Ovary (tissue), 7 donors: ENCODE measurements at regions not wholly inside any gene's neighbourhood (a gene's known extent, or its start where the extent isn't known, plus 50 kb on each side); places are given as distances from the start of the nearest gene placed in this dataset.

Experiments
- DNase-seq, 5 donors: peaks; one replicate each; pipeline ENCODE4 v3.0.0-alpha.2; 2019 to 2020
- H3K27ac ChIP-seq, 2 donors: fragments of 200-600 bp; one replicate each; pipeline versions ENCODE4 v1.5.1 to v1.8.0; 2019 to 2022
- H3K27me3 ChIP-seq: fragments of 200-600 bp; one replicate; pipeline ENCODE4 v1.8.0; 2022
- H3K36me3 ChIP-seq: fragments of 200-600 bp; sonication (generic); one replicate; pipeline ENCODE4 v1.5.1; 2019
- H3K4me1 ChIP-seq: one replicate; pipeline ENCODE4 v1.8.1; 2013; ENCODE audit warnings: mild to moderate bottlenecking, moderate library complexity; ENCODE audit not compliant: insufficient read depth
- H3K4me3 ChIP-seq: fragments of 200-600 bp; sonication (generic); one replicate; pipeline ENCODE4 v1.5.1; 2017
- H3K9me3 ChIP-seq, 2 donors: fragments of 200-600 bp in 1 of 2; sonication (generic) in 1 of 2; one replicate each; pipeline versions ENCODE4 v1.5.1 to v1.8.1; 2013 to 2019; ENCODE audit warnings: mild to moderate bottlenecking in 1 of 2, moderate library complexity in 1 of 2
- CTCF ChIP-seq, 3 donors: fragments of 450-650 bp in 2 of 3; fragments of 200-600 bp in 1 of 3; IDR thresholded peaks; one replicate each; pipeline versions ENCODE4 v1.5.1 to v1.8.0; 2016 to 2022; ENCODE audit warnings: antibody characterized with exemption in 3 of 3, mild to moderate bottlenecking in 1 of 3
- EP300 ChIP-seq: sonication (generic); formaldehyde crosslinking; IDR thresholded peaks from one replicate; pipeline ENCODE4 v1.6.1; 2017; ENCODE audit warnings: antibody characterized with exemption
- POLR2A ChIP-seq: fragments of 450-650 bp; IDR thresholded peaks from one replicate; pipeline ENCODE4 v1.6.1; 2017; ENCODE audit warnings: antibody characterized with exemption, mild to moderate bottlenecking, moderate library complexity
- WGBS, 3 donors: extraction: QIAGEN DNeasy Blood & Tissue Kit in 1 of 3; methylation state at CpG; one replicate each; pipeline versions ENCODE4 v1.1.5 to v1.1.7; 2013 to 2017; 5-methylcytosine and 5-hydroxymethylcytosine counted together
- intact Hi-C, 4 donors: fragments of 100-400 bp; cut with DNase I; formaldehyde crosslinking; loops; one replicate each; pipeline versions ENCODE4 v1.11.0 to v1.15.1; 2022 to 2023
- donor health status: DM: no; HTN: no; CAD: no; lungs with moderate emphysema.
- donor health status: DM: no; HTN: no; CAD: no.
- donor health status: Bipolar disorder and iron deficiency.
- donor health status: DM: no; HTN: no; CAD: no.
- donor health status: DM: yes; HTN: yes; CAD: no.

GRCh38 chr12:115102450-115102849 lies 418.5 kb upstream of the TBX3 start:
- Histone ChIP-seq H3K4me3 (no peak overlapping the region), H3K4me1 (no peaks in the 10 kb centered on the region), H3K27me3 (no peaks in the 10 kb centered on the region), H3K9me3 (no peaks in the 10 kb centered on the region), H3K36me3 (no peaks in the 10 kb centered on the region), H3K27ac (no peak overlapping the region)
- no peak for DNase-seq
- 14 to 30% (median 15%) methylated on average over 5 of the region's 5 CpGs for WGBS, 3 donors
- intact Hi-C loops: no loop called here
- TF ChIP-seq CTCF (IDR thresholded peaks at IDR 0.05) (no peak), POLR2A (no peak), EP300 (no peak)

DNA sequence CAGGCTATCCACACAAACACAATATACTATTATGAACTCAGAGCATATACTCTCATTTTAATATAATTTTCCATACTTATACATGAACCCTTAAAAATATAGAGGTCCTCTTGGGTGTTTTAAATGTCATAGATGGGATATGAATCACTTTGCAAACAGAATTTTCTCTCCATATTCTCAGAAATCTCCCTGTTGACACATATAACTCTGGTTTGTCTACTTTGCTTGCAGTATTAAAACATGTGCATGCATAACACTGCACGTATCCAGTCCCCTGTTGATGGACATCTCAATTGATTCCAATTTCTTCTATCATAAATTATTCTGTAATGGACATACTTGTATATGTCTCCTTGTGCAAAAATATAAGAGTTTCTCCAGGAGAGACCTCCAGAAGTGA lies 417.5 kb upstream of the TBX3 start:
- 84 to 90% (median 87%) methylated on average over 1 of the region's 1 CpG for WGBS, 3 donors

GRCh38 chr12:115097416-115097815 lies 413.4 kb upstream of the TBX3 start:
- TF ChIP-seq EP300 (no peak), CTCF (IDR thresholded peaks at IDR 0.05) (no peak), POLR2A (no peak)
- no peaks in the 10 kb centered on the region for H3K36me3 ChIP-seq
- 34 to 38% (median 36%) methylated on average over 5 of the region's 5 CpGs for WGBS, 3 donors
- no peaks in the 10 kb centered on the region for H3K27me3 ChIP-seq
- H3K4me3 ChIP-seq: no peak overlapping the region
- H3K9me3 ChIP-seq: no peaks in the 10 kb centered on the region
- intact Hi-C loops: no loop called here
- H3K4me1 ChIP-seq: no peaks in the 10 kb centered on the region
- no peak for DNase-seq
- no peak overlapping the region for H3K27ac ChIP-seq

More for the DNA sequence above, 417.5 kb upstream of the TBX3 start:
- H3K36me3 ChIP-seq: no peaks in the 10 kb centered on the region
- intact Hi-C loops: no loop called here
- DNase-seq: no peak
- H3K27me3 ChIP-seq: no peaks in the 10 kb centered on the region
- H3K27ac ChIP-seq: no peak overlapping the region
- no peak for TF ChIP-seq CTCF (IDR thresholded peaks at IDR 0.05)
- TF ChIP-seq EP300: no peak
- no peak for TF ChIP-seq POLR2A
- H3K4me1 ChIP-seq: no peaks in the 10 kb centered on the region
- H3K9me3 ChIP-seq: no peaks in the 10 kb centered on the region
- no peak overlapping the region for H3K4me3 ChIP-seq

DNA sequence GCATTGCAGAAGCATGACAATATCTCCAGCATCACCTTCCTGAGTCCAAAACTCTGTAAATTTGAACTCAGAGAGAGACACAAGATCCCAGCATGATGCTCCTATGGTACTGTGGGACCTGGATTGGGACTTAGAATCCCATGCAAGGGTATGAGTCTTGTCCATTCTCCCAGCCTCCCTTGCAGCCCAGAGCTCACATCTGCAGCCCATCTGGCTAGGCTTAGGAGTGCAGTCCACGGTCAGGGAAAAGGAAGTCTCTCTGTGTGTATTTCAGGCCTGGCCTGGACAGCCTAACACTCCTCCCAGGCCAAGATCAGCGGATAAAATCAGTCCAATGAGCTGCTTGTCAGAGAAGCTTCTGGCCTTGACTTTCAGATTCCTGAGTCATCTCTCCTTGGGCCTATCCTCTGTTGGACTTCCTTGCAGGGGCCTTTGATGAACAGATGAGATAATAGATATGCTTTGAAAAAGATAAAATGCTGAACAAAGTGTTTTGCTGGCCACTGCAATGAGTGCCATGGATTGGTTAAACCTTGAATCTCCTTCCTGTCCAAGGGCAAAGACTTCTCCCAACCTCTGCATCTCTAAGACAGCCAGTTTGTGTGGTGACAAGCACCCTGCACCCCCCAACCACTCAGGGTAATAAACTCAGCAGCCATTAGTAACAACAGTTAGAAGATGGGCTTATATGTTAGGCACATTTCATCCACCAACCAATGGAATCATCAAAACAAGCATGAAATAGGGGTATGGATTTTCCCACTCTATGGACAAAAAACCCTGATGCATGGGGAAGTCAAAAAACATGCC lies 412.8 kb upstream of the TBX3 start:
- no peak for DNase-seq
- H3K9me3 ChIP-seq: no peaks in the 10 kb centered on the region
- intact Hi-C loops: no loop called here

GRCh38 chr12:115095073-115095748 lies 411.2 kb upstream of the TBX3 start:
- 88 to 91% (median 89%) methylated on average over 10 of the region's 10 CpGs for WGBS, 3 donors
- Histone ChIP-seq H3K27me3 (no peaks in the 10 kb centered on the region), H3K27ac (no peak overlapping the region), H3K4me1 (no peaks in the 10 kb centered on the region), H3K4me3 (no peak overlapping the region), H3K36me3 (no peaks in the 10 kb centered on the region), H3K9me3 (no peaks in the 10 kb centered on the region)
- no peak for TF ChIP-seq POLR2A
- no peak for TF ChIP-seq EP300
- TF ChIP-seq CTCF (IDR thresholded peaks at IDR 0.05): no peak
- intact Hi-C loops: no loop called here
- no peak for DNase-seq

More for the DNA sequence above, 412.8 kb upstream of the TBX3 start:
- Histone ChIP-seq H3K36me3 (no peaks in the 10 kb centered on the region), H3K27me3 (no peaks in the 10 kb centered on the region), H3K4me1 (no peaks in the 10 kb centered on the region), H3K4me3 (no peak overlapping the region), H3K27ac (no peak overlapping the region)
- whole genome bisulfite sequencing, 3 donors: 27 to 59% (median 54%) methylated on average over 2 of the region's 2 CpGs
- no peak for TF ChIP-seq EP300
